ES-I3 (cell line): ENCODE measurements at regions not wholly inside any gene's neighbourhood (a gene's known extent, or its start where the extent isn't known, plus 50 kb on each side); places are given as distances from the start of the nearest gene placed in this dataset.

Experiments
- H3K36me3 ChIP-seq: 2 replicates; pipeline ENCODE4 v1.6.1; 2013; ENCODE audit warnings: mild to moderate bottlenecking, low read length, control low read depth, moderate library complexity; ENCODE audit not compliant: insufficient read depth
- H3K4me1 ChIP-seq: 2 replicates; pipeline ENCODE4 v1.6.1; 2013; ENCODE audit warnings: mild to moderate bottlenecking, control low read depth, low read length; ENCODE audit not compliant: insufficient read depth
- H3K9ac ChIP-seq: 2 replicates; pipeline ENCODE4 v1.6.1; 2013; ENCODE audit warnings: low read depth, mild to moderate bottlenecking, low read length, moderate library complexity
- H3K9me3 ChIP-seq: 2 replicates; pipeline ENCODE4 v1.6.1; 2013; ENCODE audit warnings: mild to moderate bottlenecking, low read length, moderate library complexity; ENCODE audit not compliant: control insufficient read depth, insufficient read depth

DNA sequence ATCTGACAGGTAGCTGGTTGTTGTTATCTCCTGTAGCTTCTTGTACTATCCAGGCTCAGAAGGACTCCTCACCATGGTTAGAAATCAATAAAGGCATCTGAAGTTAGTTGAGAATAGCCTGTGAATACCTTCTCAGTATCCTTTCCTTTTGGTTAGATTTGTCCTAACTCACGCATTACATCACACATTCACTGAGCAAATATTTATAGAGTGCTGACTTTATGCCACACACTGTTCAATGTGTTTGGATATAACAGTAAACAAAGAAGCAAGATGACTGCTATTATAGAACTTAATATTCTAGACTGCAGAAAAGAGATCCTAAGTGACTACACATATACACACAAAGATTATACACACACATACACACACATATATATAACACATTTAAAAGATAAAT lies 889.9 kb upstream of the CHAC2 start:
- Histone ChIP-seq H3K36me3 (no peaks in the 10 kb centered on the region), H3K9me3 (no peaks in the 10 kb centered on the region), H3K4me1 (no peaks in the 10 kb centered on the region), H3K9ac (no peak overlapping the region)

DNA sequence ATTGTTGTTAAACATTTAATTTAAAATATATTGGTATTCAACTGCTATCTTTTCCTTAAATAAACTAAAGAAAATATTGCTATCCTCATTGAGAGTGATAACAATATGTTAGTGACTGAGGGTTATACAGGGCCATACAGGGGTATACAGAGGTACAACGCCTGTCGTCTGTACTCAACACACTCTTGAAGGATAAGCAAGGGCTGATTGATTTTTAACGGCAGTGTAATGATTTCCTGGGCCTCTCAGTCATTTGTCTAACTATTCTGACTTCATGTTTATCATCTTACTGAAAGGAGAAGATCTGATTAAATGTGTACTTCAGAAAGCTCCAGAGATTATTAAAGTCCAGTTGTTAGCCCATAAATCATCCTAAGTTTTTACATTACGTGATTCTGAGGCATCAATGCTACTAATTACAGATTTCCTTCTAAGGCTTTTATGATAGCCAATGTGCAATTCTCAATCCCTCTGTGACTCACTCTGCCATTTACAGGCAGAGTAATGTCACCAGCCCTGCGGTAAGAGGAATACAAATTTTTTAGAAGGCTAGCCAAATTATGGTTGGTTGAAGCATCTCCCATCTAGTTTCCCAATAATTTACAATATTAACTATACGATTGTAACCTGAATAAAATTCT lies 893.0 kb upstream of the CHAC2 start:
- H3K36me3 ChIP-seq = no peaks in the 10 kb centered on the region
- no peaks in the 10 kb centered on the region for H3K9me3 ChIP-seq
- H3K9ac ChIP-seq = no peak overlapping the region
- H3K4me1 ChIP-seq = no peaks in the 10 kb centered on the region

DNA sequence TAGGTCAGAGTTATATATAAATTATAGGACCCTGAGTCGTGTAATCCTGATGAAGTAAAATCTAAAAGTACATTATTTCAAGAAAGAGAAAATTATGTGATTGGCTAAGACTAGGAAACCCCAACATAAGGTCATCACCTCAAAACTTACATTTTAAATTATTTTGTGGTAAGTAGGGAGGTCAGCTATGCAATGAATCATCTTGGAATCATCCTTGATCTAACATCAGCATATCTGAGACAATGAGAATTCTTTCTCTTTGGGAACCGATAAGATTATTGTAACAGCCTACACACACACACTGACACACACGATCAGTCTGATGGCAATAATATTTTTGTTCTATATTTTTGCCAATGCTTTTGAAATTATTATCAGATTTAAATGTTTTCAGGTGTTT lies 904.8 kb upstream of the CHAC2 start:
- no peaks in the 10 kb centered on the region for H3K4me1 ChIP-seq
- H3K9me3 ChIP-seq = no peaks in the 10 kb centered on the region
- H3K36me3 ChIP-seq = no peaks in the 10 kb centered on the region
- no peak overlapping the region for H3K9ac ChIP-seq

DNA sequence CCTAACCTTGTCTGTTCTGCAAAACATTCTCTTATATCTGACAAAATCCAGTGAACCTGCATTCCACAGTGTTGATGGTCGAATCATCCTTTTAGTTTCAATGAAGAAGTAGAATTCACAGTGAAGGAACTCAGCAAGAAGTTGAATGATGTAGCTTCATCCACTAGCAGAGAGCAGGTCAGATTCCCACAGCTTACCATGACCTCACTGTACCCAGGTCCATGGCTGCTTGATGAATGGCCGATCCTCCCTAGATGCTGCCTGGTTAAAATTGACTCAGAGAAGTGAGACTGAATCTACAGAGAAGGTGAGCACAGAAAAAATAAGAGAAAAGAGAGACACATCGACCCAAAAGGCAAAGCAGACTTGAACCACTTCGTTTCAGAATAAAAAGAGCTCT lies 906.0 kb upstream of the CHAC2 start:
- no peaks in the 10 kb centered on the region for H3K4me1 ChIP-seq

DNA sequence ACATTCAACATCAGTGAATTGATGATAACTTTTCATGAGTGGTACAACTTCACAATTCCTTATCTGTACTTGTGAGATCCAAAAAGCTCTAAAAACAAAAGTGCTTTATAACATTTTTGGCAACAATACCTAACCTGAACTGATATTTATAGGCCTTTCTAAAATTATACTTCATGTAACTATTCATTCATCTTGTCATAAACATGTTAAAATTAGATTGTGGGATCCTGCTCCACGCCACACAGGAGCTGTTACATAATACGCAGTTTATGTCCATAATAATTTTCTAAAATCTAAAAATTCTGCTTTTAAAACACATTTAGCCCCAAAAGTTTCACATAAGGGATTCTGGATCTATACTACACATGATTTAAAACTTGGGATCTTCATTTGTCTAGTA lies 908.5 kb upstream of the CHAC2 start:
- Histone ChIP-seq H3K4me1 (no peaks in the 10 kb centered on the region), H3K9ac (no peak overlapping the region), H3K9me3 (no peaks in the 10 kb centered on the region), H3K36me3 (no peaks in the 10 kb centered on the region)

More for the DNA sequence above, 906.0 kb upstream of the CHAC2 start:
- Histone ChIP-seq H3K9me3 (no peaks in the 10 kb centered on the region), H3K36me3 (no peaks in the 10 kb centered on the region), H3K9ac (no peak overlapping the region)

DNA sequence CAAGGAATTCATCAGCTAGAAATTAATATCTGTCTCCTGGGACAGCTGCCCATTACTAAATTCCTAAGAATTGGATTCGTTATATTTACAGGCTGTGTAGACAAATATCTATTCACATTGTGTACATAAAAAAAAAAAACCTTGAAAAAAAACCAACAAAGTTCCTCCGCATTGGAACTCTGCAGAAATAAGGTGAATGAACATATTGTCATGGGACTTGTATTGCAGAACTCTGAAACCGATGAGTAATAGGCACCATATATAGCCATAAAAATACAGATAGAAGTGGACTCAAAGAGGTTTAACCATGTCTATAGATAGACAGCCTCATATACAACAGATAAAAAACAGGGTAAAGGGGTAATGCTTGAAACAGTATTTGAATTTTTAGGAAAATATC lies 909.9 kb upstream of the CHAC2 start:
- Histone ChIP-seq H3K9ac (no peak overlapping the region), H3K9me3 (no peaks in the 10 kb centered on the region), H3K36me3 (no peaks in the 10 kb centered on the region), H3K4me1 (no peaks in the 10 kb centered on the region)

DNA sequence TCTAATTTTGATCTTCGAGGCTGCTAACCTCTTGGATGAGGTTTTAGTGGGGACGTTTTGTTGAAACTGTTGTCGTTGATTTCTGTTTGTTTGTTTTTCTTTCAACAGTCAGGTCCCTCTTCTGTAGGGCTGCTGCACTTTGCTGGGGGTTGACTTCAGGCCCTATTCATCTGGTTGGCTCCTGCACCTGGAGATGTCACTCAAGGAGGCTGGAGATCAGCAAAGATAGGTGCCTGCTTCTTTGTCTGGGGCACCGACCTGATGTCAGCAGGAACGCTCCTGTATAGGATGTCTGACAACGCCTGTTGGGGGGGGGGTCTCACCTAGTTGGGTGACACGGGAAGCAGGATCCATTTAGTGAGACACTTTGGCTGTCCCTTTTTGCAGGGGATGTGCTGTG lies 915.6 kb upstream of the CHAC2 start:
- no peak overlapping the region for H3K9ac ChIP-seq
- 0 out of 2 replicates have a peak, but pooled peaks cover 2% of the 10 kb centered on the region for H3K9me3 ChIP-seq
- no peaks in the 10 kb centered on the region for H3K4me1 ChIP-seq
- no peaks in the 10 kb centered on the region for H3K36me3 ChIP-seq

DNA sequence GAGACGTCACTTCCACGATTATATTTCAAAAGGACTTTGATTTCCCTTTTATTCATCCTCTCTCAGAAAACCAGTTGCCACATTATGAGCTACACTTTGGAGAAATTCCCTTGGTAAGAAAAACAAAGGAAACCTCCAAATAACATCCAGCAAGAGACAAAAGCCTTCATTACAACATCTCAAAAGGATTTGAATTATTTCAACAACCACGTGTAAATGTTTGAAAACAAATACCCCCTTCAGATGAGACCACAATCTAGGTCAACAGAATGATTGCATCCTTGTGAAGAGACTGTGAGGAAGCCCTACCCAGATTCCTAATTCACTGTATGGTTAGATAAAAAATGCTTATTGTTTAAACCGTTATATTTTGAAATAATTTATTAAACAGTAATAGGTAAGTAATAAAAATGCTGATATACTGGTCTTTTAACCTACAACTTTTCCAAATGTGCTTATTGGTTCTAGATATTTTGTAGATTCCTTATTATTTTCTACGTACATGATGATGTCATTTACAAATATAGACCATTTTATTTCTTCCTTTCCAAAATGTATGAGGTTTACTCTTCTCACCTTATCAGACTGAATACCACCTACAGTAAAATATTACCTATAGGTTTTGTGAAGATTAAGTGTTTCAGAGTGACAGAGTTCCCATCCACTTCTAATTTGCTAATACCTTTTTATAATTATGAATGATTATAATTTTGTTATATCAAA lies 922.7 kb upstream of the CHAC2 start:
- Histone ChIP-seq H3K4me1 (no peaks in the 10 kb centered on the region), H3K9ac (no peak overlapping the region), H3K36me3 (no peaks in the 10 kb centered on the region), H3K9me3 (0 out of 2 replicates have a peak, but pooled peaks cover 2% of the 10 kb centered on the region)

DNA sequence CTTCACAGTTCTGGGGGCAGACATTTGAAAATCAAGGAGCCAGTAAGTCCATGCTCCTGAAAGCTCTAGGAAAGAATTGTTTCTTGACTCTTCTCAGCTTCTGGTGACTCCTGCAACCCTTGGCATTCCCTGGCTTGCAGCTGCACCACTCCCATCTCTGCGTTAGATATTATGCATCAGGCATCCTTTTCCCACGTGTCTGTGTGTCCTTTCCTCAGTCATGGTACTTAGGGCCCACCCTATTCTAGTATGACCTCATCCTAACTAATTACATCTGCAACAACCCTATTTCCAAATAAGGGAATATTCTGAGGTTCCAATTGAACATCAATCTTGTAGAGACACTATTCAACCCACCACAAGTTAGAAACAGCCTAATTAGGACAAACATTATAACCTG lies 931.7 kb upstream of the CHAC2 start:
- Histone ChIP-seq H3K36me3 (no peaks in the 10 kb centered on the region), H3K9me3 (no peaks in the 10 kb centered on the region), H3K4me1 (no peaks in the 10 kb centered on the region), H3K9ac (no peak overlapping the region)

DNA sequence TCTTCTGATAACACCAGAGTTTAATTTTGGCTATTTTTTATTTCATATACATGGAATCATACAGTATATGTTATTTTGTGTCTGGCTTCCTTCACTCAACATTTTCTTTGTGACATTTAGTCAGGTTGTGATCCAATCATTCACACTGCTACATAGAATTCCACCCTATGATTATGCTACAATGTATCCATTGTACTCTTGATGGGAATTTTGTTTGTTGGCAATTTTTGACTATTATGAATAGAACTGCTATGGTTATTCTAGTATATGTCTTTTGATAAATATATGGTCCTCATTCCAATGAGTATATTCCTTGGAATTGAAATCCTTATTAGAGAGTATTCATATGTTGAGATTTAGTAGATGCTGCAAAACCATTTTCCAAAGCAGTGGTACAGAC lies 936.4 kb upstream of the CHAC2 start:
- Histone ChIP-seq H3K36me3 (no peaks in the 10 kb centered on the region), H3K9me3 (no peaks in the 10 kb centered on the region), H3K4me1 (no peaks in the 10 kb centered on the region), H3K9ac (no peak overlapping the region)

DNA sequence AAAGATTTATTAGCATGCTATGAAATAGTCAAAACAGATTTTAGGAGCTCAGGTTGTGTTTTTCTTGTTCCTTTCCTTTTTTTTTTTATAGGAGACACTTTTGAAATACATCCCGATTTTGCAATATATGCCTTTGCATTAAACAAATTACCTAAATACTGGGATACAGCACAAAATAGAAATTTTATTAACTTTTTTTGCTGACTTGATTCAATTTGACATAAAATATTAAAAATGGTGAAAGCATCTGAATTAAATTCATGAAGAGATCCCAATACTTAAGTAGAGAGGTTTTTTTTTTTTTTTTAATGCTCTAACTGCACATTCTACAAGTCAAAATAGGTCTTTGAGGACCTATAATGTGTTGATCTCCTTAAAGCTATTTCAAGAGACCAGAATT lies 939.5 kb upstream of the CHAC2 start:
- Histone ChIP-seq H3K4me1 (no peaks in the 10 kb centered on the region), H3K9ac (no peak overlapping the region), H3K36me3 (no peaks in the 10 kb centered on the region), H3K9me3 (no peaks in the 10 kb centered on the region)

DNA sequence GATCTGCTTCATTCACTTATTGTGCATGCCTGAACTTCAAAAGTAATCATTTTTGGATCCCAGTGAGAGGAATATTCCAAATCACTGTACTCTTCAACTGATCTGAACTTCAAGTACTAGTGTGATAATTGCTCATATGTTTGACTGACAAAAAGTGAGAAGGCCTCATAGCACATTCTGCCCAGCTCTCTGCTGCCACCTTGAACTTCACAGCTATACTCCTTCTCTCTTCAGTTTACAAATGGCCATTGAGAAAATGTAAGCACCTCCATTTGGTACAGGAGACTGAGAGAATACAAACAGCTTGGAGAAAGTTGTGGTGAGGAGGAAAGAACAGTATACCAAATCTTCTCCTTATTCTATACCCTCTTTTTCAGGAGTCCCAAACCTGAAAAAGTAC lies 946.0 kb upstream of the CHAC2 start:
- H3K36me3 ChIP-seq = no peaks in the 10 kb centered on the region
- H3K9ac ChIP-seq = no peak overlapping the region
- no peaks in the 10 kb centered on the region for H3K4me1 ChIP-seq
- H3K9me3 ChIP-seq = no peaks in the 10 kb centered on the region

DNA sequence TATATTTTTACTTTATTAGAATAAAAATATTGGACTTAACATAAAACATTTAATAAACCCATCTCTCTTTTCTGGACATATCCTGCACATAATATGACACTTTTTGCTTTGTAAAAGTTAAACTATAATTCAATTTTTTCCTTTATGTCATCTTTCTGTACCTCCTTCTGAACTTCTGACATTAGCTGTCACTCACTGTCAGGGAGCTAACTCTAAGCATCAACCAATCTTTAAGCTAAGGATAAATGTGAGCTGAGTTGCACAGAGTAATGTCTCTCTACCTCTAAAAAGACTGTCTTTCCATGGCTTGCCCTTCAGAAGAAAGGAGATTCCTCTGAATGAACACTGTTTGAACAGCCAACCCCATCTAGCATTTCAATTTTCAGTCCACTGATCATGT lies 948.6 kb upstream of the CHAC2 start:
- no peaks in the 10 kb centered on the region for H3K36me3 ChIP-seq

DNA sequence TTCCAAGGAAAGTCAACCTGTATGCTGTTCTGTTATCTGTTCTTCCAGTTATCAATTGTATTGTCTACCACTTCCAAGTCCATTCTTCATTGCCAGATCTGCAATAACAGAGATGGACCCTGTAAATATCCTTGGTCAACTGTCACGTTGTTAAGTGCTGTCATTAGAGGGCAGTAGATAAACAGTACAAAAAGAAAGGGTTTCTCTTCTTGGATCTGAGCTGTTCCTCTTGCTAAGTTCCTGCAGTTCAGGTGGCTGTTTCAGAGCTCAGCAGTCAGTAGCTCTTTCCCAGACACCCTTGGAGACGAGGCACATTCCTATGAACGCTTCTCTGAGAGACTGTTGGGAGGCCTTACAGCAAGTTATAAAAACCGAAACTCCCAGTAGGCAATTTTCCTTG lies 957.1 kb upstream of the CHAC2 start:
- no peaks in the 10 kb centered on the region for H3K36me3 ChIP-seq
- no peaks in the 10 kb centered on the region for H3K9me3 ChIP-seq
- no peak overlapping the region for H3K9ac ChIP-seq
- H3K4me1 ChIP-seq = no peaks in the 10 kb centered on the region

More for the DNA sequence above, 948.6 kb upstream of the CHAC2 start:
- no peaks in the 10 kb centered on the region for H3K4me1 ChIP-seq
- H3K9ac ChIP-seq = no peak overlapping the region
- no peaks in the 10 kb centered on the region for H3K9me3 ChIP-seq

DNA sequence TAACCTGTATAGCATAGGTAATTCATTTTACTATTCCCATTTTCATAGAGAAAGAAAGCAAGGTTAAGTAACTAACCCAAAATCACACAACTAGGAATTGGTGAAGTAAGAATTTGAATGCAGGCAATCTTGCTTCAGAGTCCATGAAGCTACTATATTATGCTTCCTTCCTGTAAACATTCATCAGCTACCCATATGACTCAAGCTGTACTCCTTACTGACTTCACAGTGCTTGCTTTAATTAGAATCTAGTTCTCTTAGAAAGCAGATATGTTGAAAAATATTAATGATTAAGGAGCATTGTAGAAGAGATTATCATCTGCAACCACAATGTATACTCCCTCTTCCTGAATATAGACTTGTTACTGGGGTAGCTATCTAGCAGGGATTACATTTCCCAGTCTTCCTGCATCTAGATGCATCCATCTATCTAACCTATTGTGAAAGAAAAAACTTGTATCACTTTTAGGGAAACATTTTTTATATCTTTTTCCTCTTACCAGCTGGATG lies 961.6 kb upstream of the CHAC2 start:
- no peaks in the 10 kb centered on the region for H3K4me1 ChIP-seq
- no peak overlapping the region for H3K9ac ChIP-seq
- H3K36me3 ChIP-seq = no peaks in the 10 kb centered on the region
- no peaks in the 10 kb centered on the region for H3K9me3 ChIP-seq
